Stimulated activated CD8-positive, alpha-beta memory T cell treated with anti-CD3 and anti-CD28 coated beads, Interleukin-15, amount 100 ng/mL, for 48 hours (primary cell): ENCODE measurements at regions not wholly inside any gene's neighbourhood (a gene's known extent, or its start where the extent isn't known, plus 50 kb on each side); places are given as distances from the start of the nearest gene placed in this dataset.
"Not testable (repeated sequence)": the region's sequence is repeated elsewhere in the genome, so short reads cannot be mapped to it uniquely, and the experiment has no call there.

Source experiments
- DNase-seq, 2 donors: peaks; one replicate each; pipeline ENCODE4 v3.0.0-alpha.2; 2020; ENCODE audit warnings: low read depth in 2 of 2

DNA sequence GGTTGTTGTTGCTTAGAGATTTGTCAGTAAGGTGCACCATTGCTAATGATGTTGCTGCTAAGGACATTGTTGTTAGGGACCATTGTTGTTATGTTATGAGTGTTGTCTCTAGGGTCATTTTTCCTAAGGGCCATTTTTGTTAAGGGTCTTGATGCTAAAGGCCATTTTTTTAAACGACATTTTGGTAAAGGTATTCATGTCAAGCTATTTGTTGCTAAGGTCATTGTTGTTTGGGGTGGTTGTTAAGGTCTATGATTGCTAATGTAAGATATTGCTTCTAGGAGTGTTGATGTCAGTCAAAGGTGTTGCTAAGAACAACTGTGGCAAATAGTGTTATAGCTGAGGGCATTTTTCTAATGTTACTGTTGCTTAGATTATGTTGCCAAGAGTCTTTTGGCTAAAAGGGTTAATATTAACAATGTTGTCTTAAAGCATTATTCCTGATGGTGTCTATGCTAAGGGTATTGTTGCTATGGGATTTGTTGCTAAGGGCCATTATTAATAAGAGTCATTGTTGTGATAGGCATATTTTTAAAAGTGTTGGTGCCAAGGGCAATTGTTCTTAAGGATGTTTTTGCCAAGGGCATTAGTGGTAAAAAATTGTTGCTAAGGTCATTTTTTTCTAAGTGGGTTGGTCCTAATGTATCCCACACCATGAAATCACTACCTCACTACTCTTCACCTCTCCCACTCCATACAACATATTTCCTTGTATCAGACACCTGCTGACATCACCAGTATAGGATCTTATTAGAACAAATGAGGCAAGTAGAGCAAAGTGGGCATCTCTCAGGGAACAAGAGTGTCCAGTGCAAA is 56.2 kb downstream of the SPATA31A6 start:
- DNase-seq, result not testable (repeated sequence)

DNA sequence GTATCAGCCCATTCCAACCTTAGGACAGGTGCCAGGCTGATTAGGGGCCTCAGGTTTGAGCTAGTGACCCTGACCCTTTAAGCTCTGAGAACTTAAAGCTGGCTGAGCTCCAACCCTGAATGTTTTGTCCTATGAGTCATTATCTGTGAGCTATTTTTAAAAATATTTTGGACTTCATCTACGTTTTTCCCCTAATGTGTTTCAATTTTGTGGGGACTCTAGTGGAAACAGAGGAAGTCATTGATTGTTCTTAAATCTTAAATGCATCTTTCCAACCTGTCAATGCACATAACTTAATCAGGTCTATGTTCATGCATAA is 56.8 kb downstream of the SPATA31A6 start:
- not testable (repeated sequence) for DNase-seq

DNA sequence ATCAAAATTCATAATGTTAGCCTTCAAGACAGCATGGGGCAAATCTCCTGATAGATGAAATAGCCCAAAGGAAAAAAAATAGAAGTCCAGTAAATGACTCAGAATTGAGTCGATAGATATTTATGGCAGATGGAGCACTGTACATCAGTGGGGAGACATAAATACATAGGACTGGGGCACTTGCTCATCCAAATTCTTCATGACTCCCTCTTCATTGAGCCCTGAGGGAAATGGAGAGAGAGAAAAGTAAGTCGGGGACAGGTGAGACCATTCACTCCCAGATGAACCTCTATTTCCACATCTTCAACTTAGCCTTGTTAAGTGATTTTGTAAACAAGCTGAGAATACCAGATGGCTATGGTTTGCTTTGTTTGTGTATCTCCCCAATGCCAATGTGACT is 59.8 kb downstream of the SPATA31A6 start:
- not testable (repeated sequence) for DNase-seq

DNA sequence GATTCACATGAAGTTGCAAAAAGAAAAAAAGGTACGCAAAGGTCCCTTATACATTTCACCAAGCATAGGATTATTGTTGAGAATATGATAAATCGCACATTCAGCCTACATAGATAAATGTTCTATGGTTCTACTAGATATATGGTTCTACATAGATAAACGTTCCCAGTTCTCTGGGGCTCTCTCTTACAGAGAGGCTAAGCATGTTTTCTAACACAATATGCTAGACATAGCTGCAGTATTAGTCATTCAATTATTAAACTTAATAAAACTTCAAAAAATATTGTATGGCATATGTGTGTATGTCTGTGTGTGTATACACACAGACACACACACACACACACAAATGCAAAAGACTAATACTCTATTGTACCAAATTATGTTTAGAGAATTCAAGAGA is 60.4 kb downstream of the SPATA31A6 start:
- not testable (repeated sequence) for DNase-seq

DNA sequence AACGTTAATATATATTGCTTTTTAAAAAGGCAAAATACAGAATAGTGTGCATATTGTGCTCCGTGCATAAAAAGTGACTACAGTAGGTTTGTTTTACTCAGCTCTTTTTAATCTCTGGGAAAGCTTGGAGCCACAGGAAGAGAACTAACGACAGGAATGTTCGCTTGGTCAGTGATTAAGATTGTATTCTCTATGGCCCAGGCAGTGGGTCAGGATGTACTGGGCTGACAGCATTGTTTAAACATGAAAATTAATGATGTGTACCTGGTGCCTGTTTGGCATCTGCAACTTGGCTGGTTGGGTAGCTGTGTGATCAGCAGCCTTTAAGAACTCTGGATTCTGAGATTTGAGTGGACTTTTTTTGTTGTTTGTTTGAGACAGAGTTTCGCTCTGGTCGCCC is 85.3 kb downstream of the SPATA31A6 start:
- not testable (repeated sequence) for DNase-seq

DNA sequence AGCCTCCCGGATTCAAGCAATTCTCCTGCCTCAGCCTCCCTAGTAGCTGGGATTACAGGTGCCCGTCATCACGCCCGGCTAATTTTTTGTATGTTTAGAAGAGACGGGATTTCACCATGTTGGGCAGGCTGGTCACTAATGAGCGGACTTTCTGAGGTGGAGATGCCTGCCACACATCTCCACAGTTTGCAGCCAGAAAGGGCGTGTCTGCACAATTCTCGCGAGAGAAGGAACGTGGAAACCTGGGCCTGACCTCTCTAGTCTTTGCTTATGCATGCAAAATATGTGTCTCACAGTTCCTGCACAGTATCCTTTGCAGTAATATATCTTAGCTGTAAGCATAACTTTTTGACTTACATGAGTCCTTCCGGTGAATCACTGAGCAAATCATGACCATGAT is 85.7 kb downstream of the SPATA31A6 start:
- not testable (repeated sequence) for DNase-seq

DNA sequence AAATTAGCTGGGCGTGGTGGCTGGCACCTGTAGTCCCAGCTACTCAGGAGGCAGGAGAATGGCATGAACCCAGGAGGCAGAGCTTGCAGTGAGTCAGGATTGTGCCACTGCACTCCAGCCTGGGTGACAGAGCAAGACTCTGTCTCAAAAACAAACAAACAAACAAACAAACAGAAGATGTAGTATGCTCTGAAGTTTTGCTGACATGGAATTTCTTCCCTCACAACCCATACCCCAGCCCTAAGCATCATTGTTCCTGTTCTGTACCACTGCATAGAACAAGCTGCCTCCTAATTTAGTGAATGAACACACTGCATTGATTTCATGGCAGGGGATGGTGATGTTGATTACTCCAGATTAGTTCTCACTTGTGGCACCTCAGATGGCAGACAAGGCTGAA is 89.7 kb downstream of the SPATA31A6 start:
- DNase-seq, result not testable (repeated sequence)

DNA sequence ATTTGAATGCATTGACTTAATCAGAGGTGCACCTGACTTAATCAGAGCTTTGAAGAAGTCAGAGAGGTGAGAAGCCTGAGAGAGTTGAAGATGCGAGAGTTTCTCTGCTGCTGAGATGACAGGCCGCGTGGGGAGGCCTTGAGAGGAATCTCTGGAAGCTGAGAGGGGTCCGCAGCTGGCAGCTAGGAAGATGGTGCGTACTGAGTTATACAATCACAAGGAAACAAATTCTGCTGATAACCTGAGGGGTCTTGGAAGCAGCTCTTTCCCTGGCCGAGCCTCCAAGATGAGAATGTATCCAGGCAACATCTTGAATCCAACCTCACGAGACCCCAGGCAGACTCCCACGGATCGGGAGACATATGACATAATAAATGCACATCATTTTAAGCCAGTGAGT is 91.7 kb downstream of the SPATA31A6 start:
- DNase-seq, result no peak

DNA sequence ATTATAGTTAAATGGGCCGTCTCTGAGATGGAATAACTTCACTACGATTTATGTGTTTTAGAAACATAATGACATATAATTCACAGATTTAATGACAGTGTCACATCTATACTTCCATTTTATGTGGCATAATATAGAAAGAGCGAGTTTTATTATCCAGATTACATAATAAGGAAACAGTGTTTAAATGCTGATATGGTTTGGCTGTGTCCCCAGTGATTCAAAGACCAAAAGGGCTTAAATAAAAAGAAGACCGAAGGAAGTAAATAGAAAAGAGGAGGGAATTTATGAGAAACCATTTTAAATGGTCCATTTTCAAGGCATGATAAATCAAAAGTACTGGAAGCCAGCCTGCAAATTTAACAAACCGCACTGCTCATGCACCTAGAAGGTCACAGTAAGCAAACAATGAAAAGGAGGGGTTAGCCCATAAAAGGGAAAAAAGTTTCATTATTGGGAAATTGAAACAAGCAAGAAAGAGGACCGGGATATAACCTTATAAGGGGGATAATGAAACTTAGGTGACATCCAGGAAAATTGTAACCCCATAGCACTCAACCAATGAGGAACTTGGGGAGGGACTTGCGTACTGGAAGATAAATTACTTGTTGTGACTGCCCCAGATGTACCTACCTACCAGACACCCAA is 99.2 kb downstream of the SPATA31A6 start:
- not testable (repeated sequence) for DNase-seq

DNA sequence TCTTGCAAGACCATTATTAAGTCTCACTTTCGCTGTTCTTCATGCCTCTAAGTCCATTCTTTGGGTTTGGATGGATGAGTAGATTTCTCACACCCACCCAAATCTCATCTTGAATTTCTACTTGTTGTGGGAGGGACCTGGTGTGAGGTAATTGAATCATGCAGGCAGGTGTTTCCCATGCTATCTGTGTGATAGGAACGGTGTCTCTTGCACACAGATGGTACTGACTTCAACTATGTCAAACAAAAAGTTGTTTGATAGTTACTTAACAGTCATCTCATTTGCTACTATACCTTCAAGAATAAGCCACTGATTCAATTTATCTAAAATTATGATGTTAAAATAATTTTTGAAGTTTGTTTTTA is 99.7 kb downstream of the SPATA31A6 start:
- DNase-seq, result not testable (repeated sequence)

DNA sequence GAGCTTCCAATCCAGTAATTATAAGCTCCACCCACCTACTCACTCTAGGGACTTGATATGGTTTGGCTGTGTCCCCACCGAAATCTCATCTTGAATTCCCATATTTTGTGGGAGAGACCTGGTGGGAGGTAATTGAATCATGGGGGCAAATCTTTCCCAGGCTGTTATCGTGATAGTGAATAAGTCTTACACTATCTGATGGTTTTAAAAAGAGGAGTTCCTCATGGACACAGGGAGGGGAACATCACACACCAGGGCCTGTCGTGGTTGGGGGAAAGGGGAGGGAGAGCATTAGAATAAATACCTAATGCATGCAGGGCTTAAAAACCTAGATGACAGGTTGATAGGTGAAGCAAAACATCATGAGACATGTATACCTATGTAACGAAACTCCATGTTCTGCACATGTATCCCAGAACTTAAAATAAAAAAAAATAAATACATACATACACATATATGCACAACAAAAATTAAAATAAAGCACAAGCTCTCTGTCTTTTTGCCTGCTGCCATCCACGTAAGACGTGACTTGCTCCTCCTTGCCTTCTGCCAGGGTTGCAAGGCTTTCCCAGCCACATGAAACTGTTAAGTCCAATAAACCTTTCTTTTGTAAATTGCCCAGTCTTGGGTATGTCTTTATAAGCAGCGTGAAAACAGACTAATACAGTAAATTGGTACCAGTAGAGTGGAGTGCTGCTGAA is 102.8 kb downstream of the SPATA31A6 start:
- DNase-seq, result not testable (repeated sequence)

DNA sequence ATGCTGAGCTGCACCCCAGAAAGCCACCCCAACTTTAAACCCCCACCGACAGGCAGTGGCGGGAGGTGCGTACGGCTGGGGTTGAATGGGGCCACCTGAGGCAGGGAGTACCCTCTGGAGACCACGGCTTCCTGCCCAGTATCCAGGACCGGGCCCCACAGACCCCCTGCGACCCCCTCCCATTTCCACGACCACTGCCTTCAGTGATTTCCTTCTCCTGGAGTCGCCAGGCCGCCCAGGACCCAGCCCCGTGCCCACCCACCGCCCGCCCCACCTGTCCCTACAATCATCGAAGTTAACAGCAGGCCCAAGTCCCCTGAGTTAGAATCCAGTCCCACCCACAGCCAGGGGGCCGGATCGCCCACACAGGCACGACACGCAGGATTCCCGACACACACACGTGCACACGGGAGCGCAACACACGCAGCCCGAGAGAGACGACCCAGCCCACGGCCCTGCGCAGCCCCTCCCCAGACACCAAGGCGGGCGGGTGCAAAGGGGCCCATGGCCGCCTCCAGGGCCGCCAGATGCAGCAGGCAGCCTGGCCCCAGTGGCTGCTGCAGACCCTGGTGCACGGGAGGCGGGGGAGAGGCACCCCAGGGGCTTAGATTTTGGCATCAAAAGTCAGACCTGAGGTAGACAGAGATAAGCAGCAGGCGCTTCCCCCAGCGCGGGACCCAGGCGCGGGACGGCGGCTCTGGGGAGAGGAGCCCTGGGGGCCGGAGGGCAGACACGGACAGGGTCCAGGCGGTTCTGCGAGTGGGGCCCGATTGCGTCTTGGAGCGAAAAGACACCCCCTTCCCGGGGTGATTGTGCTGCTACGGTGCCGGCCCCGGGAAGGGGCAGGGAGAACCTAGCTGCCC is 104.8 kb downstream of the SPATA31A6 start:
- DNase-seq, result not testable (repeated sequence)

DNA sequence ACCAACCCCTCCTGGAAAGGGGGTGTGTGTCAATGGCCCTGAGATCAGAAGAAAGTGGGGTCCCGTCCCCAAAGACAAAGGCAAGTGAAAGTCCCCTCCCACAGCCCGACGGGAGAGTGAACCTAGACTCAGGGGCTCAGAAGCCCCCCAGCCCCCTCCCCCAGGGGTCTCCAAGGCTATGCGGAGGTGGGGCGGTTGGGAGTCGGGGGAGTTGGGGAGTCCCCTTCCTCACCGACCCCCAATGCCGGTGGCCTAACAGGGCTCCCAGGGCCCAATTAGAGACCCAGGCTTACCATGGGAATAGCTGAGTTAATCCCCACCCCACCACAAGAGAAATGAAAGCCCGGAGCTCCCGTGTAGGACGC is 105.4 kb downstream of the SPATA31A6 start:
- DNase-seq, result not testable (repeated sequence)

DNA sequence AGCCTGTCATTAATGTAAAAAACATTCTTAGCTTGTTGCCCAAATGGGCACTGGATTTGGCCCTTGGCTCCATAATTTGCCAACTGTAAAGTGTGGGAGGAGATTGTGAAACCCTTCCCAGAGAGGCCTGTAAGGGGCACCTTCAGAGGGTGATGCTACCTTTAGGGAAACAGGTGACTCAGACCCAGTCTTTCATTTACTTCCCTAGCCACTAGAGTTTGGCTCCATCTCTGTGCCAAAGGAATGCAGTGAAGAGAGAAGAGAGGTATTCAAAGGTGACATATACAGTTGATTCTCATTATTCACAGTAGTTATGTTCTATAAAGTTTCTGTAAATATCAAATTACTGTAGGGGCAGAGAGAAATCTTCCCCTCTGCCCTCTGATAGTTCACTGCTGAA is 116.7 kb downstream of the SPATA31A6 start:
- DNase-seq, result not testable (repeated sequence)

DNA sequence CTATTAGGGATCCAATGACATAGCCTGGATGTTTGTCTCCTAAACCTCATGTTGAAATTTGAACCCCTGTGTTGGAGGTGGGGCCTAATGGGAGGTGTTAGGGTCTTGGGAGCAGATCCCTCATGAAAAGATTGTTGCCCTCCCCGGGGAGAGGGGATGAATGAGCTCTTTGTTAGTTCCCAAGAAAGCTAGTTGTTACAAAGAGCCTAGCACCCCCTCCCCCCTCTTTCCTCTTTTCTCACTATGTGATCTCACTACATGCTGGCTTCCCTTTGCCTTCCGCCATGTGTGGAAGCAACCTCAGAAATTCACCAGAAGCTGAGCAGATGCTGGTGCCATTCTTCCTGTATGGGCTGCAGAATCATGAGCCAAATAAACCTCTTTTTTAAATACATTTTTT is 123.2 kb downstream of the SPATA31A6 start:
- not testable (repeated sequence) for DNase-seq

DNA sequence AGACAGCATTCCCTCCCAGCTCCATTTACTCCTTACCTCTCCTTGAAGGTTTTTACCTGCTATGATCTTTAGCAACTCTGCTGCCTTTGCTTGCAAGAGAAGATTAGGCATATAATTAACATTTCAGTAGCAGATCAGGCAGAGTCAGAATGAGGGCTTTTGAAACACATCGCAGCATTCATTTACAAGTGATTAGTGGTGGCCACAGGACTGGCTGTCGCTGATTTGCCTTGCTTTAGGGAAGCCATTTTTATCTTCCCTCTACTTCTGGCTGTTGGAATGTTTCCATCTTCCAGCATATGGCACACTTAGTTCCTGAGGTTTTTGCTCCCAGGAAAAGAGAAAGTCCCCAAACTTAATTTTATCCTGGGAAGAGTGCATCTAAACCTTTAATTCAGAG is 124.0 kb downstream of the SPATA31A6 start:
- not testable (repeated sequence) for DNase-seq

DNA sequence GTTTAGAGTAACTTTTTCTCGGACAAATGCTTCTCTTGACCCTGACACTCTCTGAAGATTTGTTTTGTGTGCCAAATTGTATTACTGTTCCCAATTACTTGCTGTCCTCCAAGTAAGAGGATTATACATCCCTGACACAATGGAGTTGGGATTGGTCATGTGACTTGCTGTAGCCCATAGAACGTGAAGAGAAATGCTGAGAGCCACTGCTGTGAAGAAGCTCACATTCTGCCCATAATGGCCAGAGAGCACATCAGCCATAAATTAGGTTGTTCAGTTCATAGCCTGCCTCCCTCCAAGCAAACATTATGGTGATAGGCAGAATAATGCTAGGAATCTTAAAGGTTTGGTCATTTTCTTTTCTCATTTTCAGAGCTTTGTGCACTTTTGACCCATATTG is 127.5 kb downstream of the SPATA31A6 start:
- DNase-seq, result not testable (repeated sequence)

DNA sequence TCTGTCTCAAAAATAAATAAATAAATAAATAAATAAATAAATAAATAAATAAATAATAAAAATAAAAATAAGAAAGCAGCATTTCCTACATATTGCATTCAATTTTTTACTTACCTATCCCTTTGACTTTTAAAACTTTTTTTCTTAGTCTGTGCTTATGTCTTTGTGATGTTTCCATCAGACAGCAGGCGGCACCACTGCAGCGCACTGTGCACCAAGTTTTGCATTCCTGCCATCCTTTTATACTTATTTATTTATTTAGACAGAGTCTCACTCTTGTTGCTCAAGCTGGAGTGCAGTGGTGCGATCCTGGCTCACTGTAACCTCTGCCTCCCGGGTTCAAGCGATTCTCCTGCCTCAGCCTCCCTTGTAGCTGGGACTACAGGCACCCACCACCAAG is 132.6 kb downstream of the SPATA31A6 start:
- DNase-seq, result not testable (repeated sequence)

DNA sequence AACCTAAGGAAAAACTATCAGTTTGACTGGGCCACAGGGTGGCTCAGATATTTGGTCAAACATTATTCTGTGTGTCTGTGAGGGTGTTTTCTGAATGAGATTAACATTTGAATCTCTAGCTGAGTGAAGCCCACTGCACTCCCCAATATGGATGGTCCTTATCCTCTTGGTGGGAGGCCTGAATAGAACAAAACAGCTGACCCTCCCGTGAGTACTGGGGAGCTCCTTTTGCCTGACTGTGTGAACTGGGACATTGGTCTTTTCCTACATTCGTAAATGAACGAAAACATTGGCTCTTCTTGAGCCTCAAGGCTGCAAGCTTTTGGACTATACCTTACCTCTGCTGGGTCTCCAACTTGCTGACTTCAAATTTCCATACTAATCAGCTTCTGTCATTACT is 134.2 kb downstream of the SPATA31A6 start:
- DNase-seq, result not testable (repeated sequence)

DNA sequence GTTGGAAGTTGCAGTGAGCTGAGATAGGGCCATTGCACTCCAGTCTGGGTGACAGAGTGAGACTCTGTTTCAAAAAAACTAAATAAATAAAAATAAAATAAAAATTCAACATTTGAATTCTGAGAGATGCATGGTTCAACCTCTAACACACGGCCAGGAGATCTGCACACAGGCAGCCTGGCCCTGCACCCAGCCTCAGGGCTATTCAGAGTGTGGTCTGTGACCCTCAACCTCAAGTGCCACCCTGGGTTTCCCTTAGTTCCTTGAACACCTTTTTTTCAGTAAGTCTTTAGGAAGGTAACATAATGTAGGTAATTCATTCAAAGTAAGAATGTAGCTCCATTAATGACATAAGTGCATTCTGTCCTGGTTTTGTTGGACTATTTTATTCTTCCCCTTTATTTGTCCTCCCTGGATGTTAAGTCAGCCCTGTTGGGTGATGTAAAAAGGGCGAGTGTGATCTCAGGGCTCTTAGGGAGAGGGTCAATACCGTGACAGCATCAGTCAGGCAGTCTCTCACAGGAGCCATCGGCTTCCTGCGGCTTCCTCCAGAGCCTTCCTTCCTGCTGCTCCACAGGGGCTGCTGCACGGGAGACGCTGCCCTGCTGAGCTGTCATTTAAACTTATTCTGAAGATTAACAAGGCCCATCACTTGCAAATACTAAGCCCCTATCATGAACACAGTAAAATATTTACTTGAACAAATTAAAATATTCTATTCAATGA is 139.8 kb downstream of the SPATA31A6 start:
- DNase-seq, result not testable (repeated sequence)

DNA sequence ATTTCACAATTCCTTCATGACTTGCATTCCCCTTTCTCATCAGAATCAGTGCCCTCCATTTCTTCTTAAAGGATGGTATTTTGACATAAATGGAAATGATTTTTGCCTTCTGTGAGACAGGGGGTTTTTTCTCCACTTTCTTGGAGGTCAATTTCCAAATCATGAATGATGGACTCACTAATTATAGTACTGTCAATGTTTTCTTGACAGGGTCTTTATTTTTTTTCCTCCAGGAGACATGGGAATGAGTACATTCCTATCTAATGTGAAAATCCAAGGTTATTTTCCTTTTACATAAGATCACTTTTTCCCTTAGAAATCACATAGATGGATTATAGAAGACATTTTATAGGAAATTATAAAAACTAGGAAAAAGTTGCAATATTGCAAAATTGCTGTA is 141.7 kb downstream of the SPATA31A6 start:
- DNase-seq, result not testable (repeated sequence)
